PC-3 (cell line): ENCODE measurements at regions not wholly inside any gene's neighbourhood (a gene's known extent, or its start where the extent isn't known, plus 50 kb on each side); places are given as distances from the start of the nearest gene placed in this dataset.

Source experiments
- ATAC-seq: fragments of 200-7000 bp; cut with Tn5 transposase; 2 replicates; pipeline ENCODE4 v1.9.1; 2020; ENCODE audit warnings: mild to moderate bottlenecking, moderate library complexity
- BruUV-seq: library from RNA; stranded (reverse); fragments of 400-500 nt; replicated peaks from 2 replicates; lab custom pipeline; 2021; lab: Mats Ljungman, UMichigan
- CTCF ChIA-PET: fragments of 300-600 bp; sonication (Branson Sonifier 250); formaldehyde crosslinking; loops from one replicate; lab custom pipeline; 2022; ENCODE audit warnings: antibody characterized with exemption; lab: Charles Lee
- POLR2A ChIA-PET: fragments of 300-600 bp; sonication (Branson Sonifier 250); formaldehyde crosslinking; loops from one replicate; lab custom pipeline; 2022; ENCODE audit warnings: antibody characterized with exemption; ENCODE audit not compliant: unreplicated experiment; lab: Charles Lee
- DNase-seq: peaks from one replicate; pipeline ENCODE4 v3.0.0-alpha.2; 2015
- H2AFZ ChIP-seq: fragments of 300-600 bp; sonication (generic); 2 replicates; pipeline ENCODE4 v1.6.0; 2016; ENCODE audit warnings: antibody characterized with exemption, low read length
- H3F3A ChIP-seq: fragments of 300-600 bp; sonication (generic); one replicate; pipeline ENCODE4 v1.6.0; 2017; ENCODE audit warnings: antibody characterized with exemption, low read length, control low read depth, mild to moderate bottlenecking; ENCODE audit not compliant: unreplicated experiment
- H3K27ac ChIP-seq: fragments of 300-600 bp; sonication (generic); 2 replicates; pipeline ENCODE4 v1.5.1; 2016; ENCODE audit warnings: mild to moderate bottlenecking, low read length
- H3K27me3 ChIP-seq: fragments of 300-600 bp; sonication (generic); 2 replicates; pipeline ENCODE4 v1.6.1; 2016; ENCODE audit warnings: low read length, mixed read lengths
- H3K36me3 ChIP-seq: fragments of 300-600 bp; sonication (generic); 2 replicates; pipeline ENCODE4 v1.6.1; 2016; ENCODE audit warnings: low read depth, mixed run types, low read length, mixed read lengths
- H3K4me1 ChIP-seq: fragments of 300-600 bp; sonication (generic); 2 replicates; pipeline ENCODE4 v1.5.1; 2016; ENCODE audit warnings: low read length; ENCODE audit not compliant: insufficient read depth
- H3K4me2 ChIP-seq: fragments of 300-600 bp; sonication (generic); 2 replicates; pipeline ENCODE4 v1.6.0; 2016; ENCODE audit warnings: low read length
- H3K4me3 ChIP-seq: fragments of 300-600 bp; sonication (generic); 2 replicates; pipeline ENCODE4 v1.5.1; 2016; ENCODE audit warnings: mild to moderate bottlenecking, low read length, mixed read lengths
- H3K79me2 ChIP-seq: fragments of 300-600 bp; sonication (generic); 2 replicates; pipeline ENCODE4 v1.6.1; 2017; ENCODE audit warnings: low read length, mixed read lengths
- H3K9ac ChIP-seq: fragments of 300-600 bp; sonication (generic); 2 replicates; pipeline ENCODE4 v1.6.0; 2016; ENCODE audit warnings: mild to moderate bottlenecking, low read length
- H3K9me2 ChIP-seq: fragments of 300-600 bp; sonication (generic); replicated peaks from 2 replicates; pipeline ENCODE4 v1.6.1; 2016; ENCODE audit warnings: mixed run types, low read length, mixed read lengths
- H3K9me3 ChIP-seq: fragments of 300-600 bp; sonication (generic); 2 replicates; pipeline ENCODE4 v1.6.1; 2016; ENCODE audit warnings: low read length, mixed read lengths
- H4K20me1 ChIP-seq: fragments of 300-600 bp; sonication (generic); 2 replicates; pipeline ENCODE4 v1.6.1; 2016; ENCODE audit warnings: low read length, mixed read lengths
- CTCF ChIP-seq: fragments of 300-600 bp; sonication (generic); conservative IDR thresholded peaks from 2 replicates; pipeline ENCODE4 v1.5.1; 2017; ENCODE audit warnings: antibody characterized with exemption, low read depth, mild to moderate bottlenecking, low read length
- EZH2 ChIP-seq: fragments of 300-600 bp; sonication (generic); IDR thresholded peaks from one replicate; pipeline ENCODE4 v1.6.1; 2017; ENCODE audit warnings: antibody characterized with exemption, mild to moderate bottlenecking, low read length; ENCODE audit not compliant: unreplicated experiment
- EZH2phosphoT487 ChIP-seq: fragments of 300-600 bp; sonication (generic); IDR thresholded peaks from 2 replicates; pipeline ENCODE4 v1.6.1; 2018; ENCODE audit warnings: mild to moderate bottlenecking, antibody characterized with exemption, low read length, borderline replicate concordance
- intact Hi-C: fragments of 100-400 bp; cut with micrococcal nuclease; formaldehyde crosslinking; loops from 2 replicates; pipeline ENCODE4 v1.9.0; 2023

GRCh38 chr21:35587841-35588380 lies 472.4 kb downstream of the SETD4 start:
- TF ChIP-seq EZH2 = no peak
- no peak for TF ChIP-seq CTCF
- TF ChIP-seq EZH2phosphoT487 = no peak
- ATAC-seq = no peak
- no peaks in the 10 kb centered on the region for H3K36me3 ChIP-seq
- H3K79me2 ChIP-seq = no peaks in the 10 kb centered on the region
- intact Hi-C loops = no loop called here
- H3K27me3 ChIP-seq = no peaks in the 10 kb centered on the region
- no peak overlapping the region for H2AFZ ChIP-seq
- H3K27ac ChIP-seq = no peak overlapping the region
- H3K9me3 ChIP-seq = no peaks in the 10 kb centered on the region
- DNase-seq = no peak
- CTCF ChIA-PET = no interaction called here
- H3K4me3 ChIP-seq = no peak overlapping the region
- POLR2A ChIA-PET = no interaction called here
- H3K4me1 ChIP-seq = peaks cover 6% of the 10 kb centered on the region; the same call in 1 of the 2 replicates
- H3K9me2 ChIP-seq = no peaks in the 10 kb centered on the region
- H3K4me2 ChIP-seq = no peak overlapping the region
- H3K9ac ChIP-seq = no peak overlapping the region
- BruUV-seq = no TSS peak
- H3F3A ChIP-seq = no peaks in the 10 kb centered on the region
- no peaks in the 10 kb centered on the region for H4K20me1 ChIP-seq

GRCh38 chr21:35586305-35586704 lies 474.0 kb downstream of the SETD4 start:
- ChIA-PET CTCF (interaction anchor here (0.7 kb wide), 1 partner anchor 145 kb away, joined by 4 read pairs; no protein-coding TSS in a partner anchor), POLR2A (no interaction called here)
- no peaks in the 10 kb centered on the region for H3K27me3 ChIP-seq
- no peaks in the 10 kb centered on the region for H4K20me1 ChIP-seq
- H3K9me2 ChIP-seq = no peaks in the 10 kb centered on the region
- DNase-seq (no peak), ATAC-seq (no peak)
- H3K4me3 ChIP-seq = no peak overlapping the region
- H2AFZ ChIP-seq = no peak overlapping the region
- no peak overlapping the region for H3K9ac ChIP-seq
- TF ChIP-seq CTCF (no peak), EZH2phosphoT487 (no peak), EZH2 (no peak)
- H3K79me2 ChIP-seq = no peaks in the 10 kb centered on the region
- no peaks in the 10 kb centered on the region for H3K9me3 ChIP-seq
- BruUV-seq = no TSS peak
- H3F3A ChIP-seq = no peaks in the 10 kb centered on the region
- H3K27ac ChIP-seq = no peak overlapping the region
- no peak overlapping the region for H3K4me2 ChIP-seq
- intact Hi-C loops = no loop called here
- H3K36me3 ChIP-seq = no peaks in the 10 kb centered on the region
- H3K4me1 ChIP-seq = no peaks in the 10 kb centered on the region

GRCh38 chr21:35585878-35586277 lies 474.4 kb downstream of the SETD4 start:
- H3K9ac ChIP-seq = no peak overlapping the region
- no peaks in the 10 kb centered on the region for H4K20me1 ChIP-seq
- no peak overlapping the region for H3K4me2 ChIP-seq
- H3K4me1 ChIP-seq = no peaks in the 10 kb centered on the region
- no TSS peak for BruUV-seq
- DNase-seq (no peak), ATAC-seq (no peak)
- no peak overlapping the region for H2AFZ ChIP-seq
- CTCF ChIA-PET = interaction anchor here (0.7 kb wide), 1 partner anchor 145 kb away, joined by 4 read pairs; no protein-coding TSS in a partner anchor
- POLR2A ChIA-PET = no interaction called here
- intact Hi-C loops = no loop called here
- no peak overlapping the region for H3K27ac ChIP-seq
- H3K27me3 ChIP-seq = no peaks in the 10 kb centered on the region
- H3K4me3 ChIP-seq = no peak overlapping the region
- no peaks in the 10 kb centered on the region for H3K9me2 ChIP-seq
- no peak for TF ChIP-seq CTCF
- TF ChIP-seq EZH2 = no peak
- no peak for TF ChIP-seq EZH2phosphoT487
- H3K79me2 ChIP-seq = no peaks in the 10 kb centered on the region
- no peaks in the 10 kb centered on the region for H3K9me3 ChIP-seq
- H3F3A ChIP-seq = no peaks in the 10 kb centered on the region
- H3K36me3 ChIP-seq = no peaks in the 10 kb centered on the region
